Testis (tissue), 2 donors: ENCODE measurements at regions not wholly inside any gene's neighbourhood (a gene's known extent, or its start where the extent isn't known, plus 50 kb on each side); places are given as distances from the start of the nearest gene placed in this dataset.

Experiments used
- CTCF ChIP-seq, 3 experiments: fragments of 450-650 bp in 2 of 3; fragments of 200-600 bp in 1 of 3; sonication (generic) in 1 of 3; IDR thresholded peaks; one replicate each; pipeline ENCODE4 v1.5.1; 2016 to 2019; ENCODE audit warnings: antibody characterized with exemption in 3 of 3, mild to moderate bottlenecking in 2 of 3, moderate library complexity in 1 of 3
- POLR2A ChIP-seq: fragments of 450-650 bp; IDR thresholded peaks from one replicate; pipeline ENCODE4 v1.6.1; 2017; ENCODE audit warnings: antibody characterized with exemption, mild to moderate bottlenecking, moderate library complexity

DNA sequence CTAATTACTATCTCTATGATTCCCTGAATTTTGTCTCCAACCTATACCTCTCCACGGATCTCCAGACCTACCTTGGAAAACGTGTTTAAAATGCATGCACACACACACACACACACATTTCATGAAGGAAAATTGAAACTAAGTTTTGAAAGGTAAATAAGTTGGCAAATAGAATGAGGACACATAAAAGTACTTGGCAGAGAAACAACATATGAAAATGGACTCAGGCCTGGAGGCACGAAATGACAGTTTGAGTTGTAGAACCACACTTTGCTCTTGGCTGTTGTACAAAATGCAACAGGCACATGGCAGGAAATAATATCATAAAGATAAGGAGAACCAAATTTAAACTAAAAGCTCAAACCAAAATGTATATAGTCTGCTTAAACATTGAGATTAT is 868.1 kb upstream of the CNTNAP5 start:
- TF ChIP-seq POLR2A (no peak), CTCF (IDR thresholded peaks at IDR 0.05) (no peak)
